ENCODE measurements at regions not wholly inside any gene's neighbourhood (a gene's known extent, or its start where the extent isn't known, plus 50 kb on each side); places are given as distances from the start of the nearest gene placed in this dataset.

- Histone ChIP-seq H3K4me3 (no peak overlapping the region), H3K27ac (no peak overlapping the region), H3K27me3 (no peaks in the 10 kb centered on the region), H3K4me1 (ENCODE audit: insufficient read depth) (no peaks in the 10 kb centered on the region), H3K9me3 (no peaks in the 10 kb centered on the region), H3K36me3 (no peaks in the 10 kb centered on the region)
- TF ChIP-seq EP300 (IDR thresholded peaks at IDR 0.05) (no peak), POLR2A (IDR thresholded peaks at IDR 0.05) (no peak), CTCF (IDR thresholded peaks at IDR 0.05) (no peak)
- 85 to 92% (median 86%) methylated on average over 14 of the region's 14 CpGs for WGBS, 3 donors
- DNase-seq: no peak
- intact Hi-C loops (cut with DNase I): no loop called here
Measured at GRCh38 chr2:3079959-3080948, 297.4 kb downstream of the EIPR1 start.

- no peaks in the 10 kb centered on the region for H3K36me3 ChIP-seq
- H3K9me3 ChIP-seq: no peaks in the 10 kb centered on the region
- H3K27ac ChIP-seq: no peak overlapping the region
- 75 to 89% (median 76%) methylated on average over 2 of the region's 2 CpGs for WGBS, 3 donors
- H3K4me1 ChIP-seq (ENCODE audit: insufficient read depth): no peaks in the 10 kb centered on the region
- intact Hi-C loops (cut with DNase I): no loop called here
- H3K4me3 ChIP-seq: no peak overlapping the region
- no peaks in the 10 kb centered on the region for H3K27me3 ChIP-seq
- no peak for TF ChIP-seq EP300 (IDR thresholded peaks at IDR 0.05)
- TF ChIP-seq CTCF (IDR thresholded peaks at IDR 0.05): no peak
- TF ChIP-seq POLR2A (IDR thresholded peaks at IDR 0.05): no peak
- no peak for DNase-seq
Measured at GRCh38 chr2:3079466-3079865, 298.2 kb downstream of the EIPR1 start.

- DNase-seq: no peak
- no peak overlapping the region for H3K4me3 ChIP-seq
- H3K27ac ChIP-seq: no peak overlapping the region
- H3K9me3 ChIP-seq: no peaks in the 10 kb centered on the region
- intact Hi-C loops (cut with DNase I): no loop called here
- TF ChIP-seq EP300 (IDR thresholded peaks at IDR 0.05) (no peak), POLR2A (IDR thresholded peaks at IDR 0.05) (no peak), CTCF (IDR thresholded peaks at IDR 0.05) (no peak)
- WGBS, 3 donors: 78 to 91% (median 85%) methylated on average over 4 of the region's 4 CpGs
- H3K36me3 ChIP-seq: no peaks in the 10 kb centered on the region
- no peaks in the 10 kb centered on the region for H3K27me3 ChIP-seq
- no peaks in the 10 kb centered on the region for H3K4me1 ChIP-seq (ENCODE audit: insufficient read depth)
Measured at GRCh38 chr2:3078684-3079083, 298.9 kb downstream of the EIPR1 start.

GRCh38 chr2:3076848-3077642 lies 300.6 kb downstream of the EIPR1 start:
- H3K36me3 ChIP-seq: no peaks in the 10 kb centered on the region
- H3K27me3 ChIP-seq: no peaks in the 10 kb centered on the region
- no peak overlapping the region for H3K4me3 ChIP-seq
- no peak overlapping the region for H3K27ac ChIP-seq
- TF ChIP-seq POLR2A (IDR thresholded peaks at IDR 0.05): no peak
- H3K9me3 ChIP-seq: no peaks in the 10 kb centered on the region
- intact Hi-C loops (cut with DNase I): no loop called here
- 69 to 78% (median 76%) methylated on average over 21 of the region's 21 CpGs for WGBS, 3 donors
- no peaks in the 10 kb centered on the region for H3K4me1 ChIP-seq (ENCODE audit: insufficient read depth)
- DNase-seq: no peak
